Activated naive CD8-positive, alpha-beta T cell treated with anti-CD3 and anti-CD28 coated beads, Interleukin-2, amount 10 ng/mL, durations not matched to agents 7 days and 5 days (primary cell): ENCODE measurements at regions not wholly inside any gene's neighbourhood (a gene's known extent, or its start where the extent isn't known, plus 50 kb on each side); places are given as distances from the start of the nearest gene placed in this dataset.
"Not testable (repeated sequence)": the region's sequence is repeated elsewhere in the genome, so short reads cannot be mapped to it uniquely, and the experiment has no call there.

ENCODE experiments used
- ATAC-seq: fragments of 150-1000 bp; cut with Tn5 transposase; one replicate; pipeline ENCODE4 v1.10.0; 2021; ENCODE audit warnings: low read depth, moderate library complexity
- POLR2A ChIA-PET: fragments of 350-600 bp; sonication (Branson Sonifier 250); formaldehyde crosslinking; loops from one replicate; lab custom pipeline; 2021; ENCODE audit warnings: antibody characterized with exemption; lab: Charles Lee
- DNase-seq: peaks from one replicate; pipeline ENCODE4 v3.0.0; 2021
- H3K27ac Mint-ChIP-seq: one replicate; pipeline ENCODE4 v1.8.0; 2022; ENCODE audit warnings: mild to moderate bottlenecking, mixed read lengths
- H3K27me3 Mint-ChIP-seq: one replicate; pipeline ENCODE4 v1.8.0; 2022; ENCODE audit warnings: mild to moderate bottlenecking, moderate library complexity, mixed read lengths
- H3K36me3 Mint-ChIP-seq: one replicate; pipeline ENCODE4 v1.8.0; 2021; ENCODE audit warnings: mild to moderate bottlenecking, mixed read lengths
- H3K4me1 Mint-ChIP-seq: one replicate; pipeline ENCODE4 v1.8.0; 2021; ENCODE audit warnings: mixed read lengths
- H3K4me3 Mint-ChIP-seq: one replicate; pipeline ENCODE4 v1.8.0; 2022; ENCODE audit warnings: mild to moderate bottlenecking, moderate library complexity, mixed read lengths
- H3K9me3 Mint-ChIP-seq: one replicate; pipeline ENCODE4 v1.8.0; 2021; ENCODE audit warnings: mixed read lengths

DNA sequence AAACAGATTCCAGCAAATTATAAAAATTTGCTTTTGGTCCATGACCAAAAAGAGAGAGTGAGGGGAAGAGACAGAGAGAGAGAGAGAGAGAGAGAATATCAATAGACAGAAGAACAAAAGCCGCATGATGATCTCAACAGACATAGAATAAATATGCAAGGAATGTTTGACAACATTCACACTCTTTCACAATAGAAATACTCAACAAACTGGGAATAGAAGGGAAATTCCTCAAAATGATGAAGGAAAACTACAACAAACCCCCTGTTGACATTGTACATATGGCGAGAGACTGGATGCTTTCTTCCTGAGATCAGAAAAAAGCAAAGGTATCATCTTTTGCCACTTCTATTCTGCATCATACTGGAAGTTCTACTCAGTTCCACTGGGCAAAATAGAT lies 309.7 kb downstream of the RAD51AP2 start:
- H3K9me3 Mint-ChIP-seq = peaks cover 4% of the 10 kb centered on the region
- no peaks in the 10 kb centered on the region for H3K27me3 Mint-ChIP-seq
- POLR2A ChIA-PET = no interaction called here
- no peak overlapping the region for H3K4me3 Mint-ChIP-seq
- no peak overlapping the region for H3K27ac Mint-ChIP-seq
- no peaks in the 10 kb centered on the region for H3K36me3 Mint-ChIP-seq
- ATAC-seq = no peak
- no peak for DNase-seq
- no peaks in the 10 kb centered on the region for H3K4me1 Mint-ChIP-seq

DNA sequence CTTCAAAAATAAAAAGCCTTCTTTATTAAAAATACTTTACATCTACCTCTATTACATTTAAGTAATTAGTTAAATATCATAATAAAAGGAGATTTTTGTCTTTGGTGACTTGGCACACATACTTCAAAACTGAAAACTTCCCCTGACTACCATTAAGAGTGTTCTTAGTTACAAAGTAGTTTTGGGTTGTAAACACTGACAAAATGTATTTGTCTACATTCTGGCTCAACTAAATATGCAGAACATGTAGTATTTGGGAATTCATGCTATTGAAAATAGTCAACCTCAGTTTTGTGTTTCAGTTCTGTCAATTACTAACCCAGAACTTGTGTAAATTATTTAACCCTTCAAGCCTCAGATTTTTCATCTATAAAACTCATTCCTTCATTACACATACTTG lies 311.5 kb downstream of the RAD51AP2 start:
- Mint-ChIP-seq H3K27ac (no peak overlapping the region), H3K27me3 (no peaks in the 10 kb centered on the region), H3K4me3 (no peak overlapping the region), H3K36me3 (no peaks in the 10 kb centered on the region), H3K9me3 (peaks cover 4% of the 10 kb centered on the region), H3K4me1 (no peaks in the 10 kb centered on the region)
- DNase-seq (no peak), ATAC-seq (no peak)
- POLR2A ChIA-PET = no interaction called here

DNA sequence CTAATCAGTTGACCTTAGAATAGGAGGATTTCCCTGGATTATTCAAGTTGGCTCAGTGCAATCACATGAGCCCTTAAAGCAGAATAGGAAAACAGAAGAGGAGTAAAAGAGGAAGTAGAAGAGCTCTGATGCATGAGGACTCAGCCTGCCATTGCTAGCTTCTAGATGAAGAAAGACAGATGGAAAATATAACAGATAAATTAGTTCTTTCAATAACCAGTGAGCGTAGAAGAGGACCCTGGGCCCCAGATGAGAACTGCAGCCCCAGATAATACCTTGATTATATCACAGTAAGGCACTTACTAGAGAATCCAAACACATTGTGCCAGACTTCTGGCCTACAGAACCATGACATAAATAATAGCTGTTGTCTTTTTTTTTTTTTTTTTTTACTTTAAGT lies 314.0 kb downstream of the RAD51AP2 start:
- H3K9me3 Mint-ChIP-seq, H3K4me1 Mint-ChIP-seq, H3K27me3 Mint-ChIP-seq, POLR2A ChIA-PET, H3K27ac Mint-ChIP-seq, H3K4me3 Mint-ChIP-seq, H3K36me3 Mint-ChIP-seq, ATAC-seq, DNase-seq: not testable (repeated sequence)

DNA sequence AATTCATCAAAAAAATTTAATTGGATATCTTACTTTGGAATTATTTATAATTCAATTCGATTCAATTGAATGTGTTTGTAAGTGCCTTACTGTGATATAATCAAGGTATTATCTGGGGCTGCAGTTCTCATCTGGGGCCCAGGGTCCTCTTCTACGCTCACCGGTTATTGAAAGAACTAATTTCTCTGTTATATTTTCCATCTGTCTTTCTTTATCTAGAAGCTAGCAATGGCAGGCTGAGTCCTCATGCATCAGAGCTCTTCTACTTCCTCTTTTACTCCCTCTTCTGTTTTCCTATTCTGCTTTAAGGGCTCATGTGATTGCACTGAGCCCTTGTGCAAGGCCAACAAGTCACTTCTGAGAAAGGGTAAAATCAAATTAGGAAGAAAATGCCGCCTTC lies 315.6 kb downstream of the RAD51AP2 start:
- H3K4me3 Mint-ChIP-seq, DNase-seq, POLR2A ChIA-PET: not testable (repeated sequence)

DNA sequence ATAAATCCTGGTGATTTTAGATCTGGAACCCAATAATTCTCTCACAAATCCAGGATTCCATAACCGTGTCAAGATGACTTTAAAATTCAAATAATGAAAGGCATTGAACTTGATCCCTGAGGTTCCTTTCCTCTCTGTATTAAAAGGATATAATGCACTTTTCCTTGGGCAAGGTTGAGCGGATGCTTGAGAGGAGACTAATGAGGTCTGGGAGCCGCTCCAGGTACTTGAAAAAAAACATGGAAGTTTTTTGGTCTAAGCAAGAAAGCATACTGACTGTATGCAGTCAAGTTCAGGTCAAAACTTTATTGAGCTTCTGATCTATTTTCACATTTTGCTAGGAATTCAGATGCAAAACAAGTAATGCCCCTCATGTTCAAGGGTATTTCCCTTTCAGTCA lies 318.5 kb downstream of the RAD51AP2 start:
- H3K4me1 Mint-ChIP-seq = no peaks in the 10 kb centered on the region
- peaks cover 3% of the 10 kb centered on the region for H3K9me3 Mint-ChIP-seq
- POLR2A ChIA-PET = no interaction called here
- H3K4me3 Mint-ChIP-seq = no peak overlapping the region
- H3K27me3 Mint-ChIP-seq = no peaks in the 10 kb centered on the region
- no peak for DNase-seq
- no peaks in the 10 kb centered on the region for H3K36me3 Mint-ChIP-seq
- H3K27ac Mint-ChIP-seq = no peak overlapping the region
- ATAC-seq = no peak

More for the DNA sequence above, 315.6 kb downstream of the RAD51AP2 start:
- H3K27me3 Mint-ChIP-seq, H3K27ac Mint-ChIP-seq, H3K9me3 Mint-ChIP-seq, H3K36me3 Mint-ChIP-seq, H3K4me1 Mint-ChIP-seq, ATAC-seq: not testable (repeated sequence)

DNA sequence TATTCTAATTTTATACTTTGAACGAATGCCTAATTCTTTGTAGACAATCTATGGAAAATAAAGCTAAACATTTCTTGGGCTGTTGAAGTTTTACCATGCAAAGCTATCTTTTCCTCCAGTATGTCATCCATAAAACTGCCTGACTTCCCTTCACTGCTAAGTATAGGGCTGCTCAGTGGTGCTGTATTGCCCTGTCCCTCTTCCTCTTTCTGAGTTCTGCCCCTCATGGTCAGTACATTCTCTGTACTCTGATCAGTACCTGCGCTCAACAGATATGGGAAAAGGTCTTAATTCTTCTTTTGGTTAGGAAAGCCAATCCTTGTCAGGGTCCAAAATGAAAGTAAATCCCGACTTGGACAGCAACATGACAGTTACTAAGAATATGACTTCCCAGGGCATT lies 321.9 kb downstream of the RAD51AP2 start:
- POLR2A ChIA-PET = no interaction called here
- Mint-ChIP-seq H3K36me3 (no peaks in the 10 kb centered on the region), H3K27ac (no peak overlapping the region), H3K9me3 (peaks cover 1% of the 10 kb centered on the region), H3K4me3 (no peak overlapping the region), H3K4me1 (no peaks in the 10 kb centered on the region), H3K27me3 (no peaks in the 10 kb centered on the region)
- DNase-seq (no peak), ATAC-seq (no peak)

DNA sequence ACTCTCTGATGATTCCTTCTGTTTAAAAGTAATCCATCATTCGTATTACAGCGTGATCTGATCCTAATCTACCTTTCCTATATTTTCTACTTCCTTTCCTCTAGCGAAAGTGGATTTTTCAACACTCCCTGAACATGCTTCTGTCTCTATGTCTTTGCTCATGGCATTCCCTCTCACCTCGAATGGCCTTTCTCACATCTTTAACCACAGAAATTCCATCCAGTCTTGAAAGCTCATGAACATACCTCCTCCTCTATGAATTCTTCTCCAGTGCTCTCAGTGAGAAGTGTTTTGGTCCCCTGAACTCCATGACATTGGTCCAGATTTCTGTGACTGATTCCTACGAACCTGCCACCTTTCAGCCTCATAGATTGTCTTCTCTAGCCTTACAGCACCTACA lies 323.2 kb downstream of the RAD51AP2 start:
- POLR2A ChIA-PET = no interaction called here
- Mint-ChIP-seq H3K4me1 (no peaks in the 10 kb centered on the region), H3K27ac (no peak overlapping the region), H3K4me3 (no peak overlapping the region), H3K36me3 (no peaks in the 10 kb centered on the region), H3K27me3 (no peaks in the 10 kb centered on the region), H3K9me3 (peaks cover 1% of the 10 kb centered on the region)
- DNase-seq (no peak), ATAC-seq (no peak)

DNA sequence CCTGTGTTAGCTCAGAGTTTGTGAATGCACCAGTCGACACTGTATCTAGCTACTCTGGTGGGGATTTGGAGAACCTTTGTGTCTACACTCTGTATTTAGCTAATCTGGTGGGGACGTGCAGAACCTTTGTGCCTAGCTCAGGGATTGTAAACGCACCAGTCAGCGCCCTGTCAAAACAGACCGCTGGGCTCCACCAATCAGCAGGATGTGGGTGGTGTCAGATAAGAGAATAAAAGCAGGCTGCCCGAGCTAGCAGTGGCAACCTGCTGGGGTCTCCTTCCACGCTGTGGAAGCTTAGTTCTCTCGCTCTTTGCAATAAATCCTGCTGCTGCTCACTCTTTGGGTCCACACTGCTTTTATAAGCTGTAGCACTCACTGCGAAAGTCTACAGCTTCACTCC lies 324.2 kb downstream of the RAD51AP2 start:
- Mint-ChIP-seq H3K4me3 (no peak overlapping the region), H3K9me3 (peaks cover 1% of the 10 kb centered on the region), H3K4me1 (no peaks in the 10 kb centered on the region), H3K27me3 (no peaks in the 10 kb centered on the region), H3K27ac (no peak overlapping the region), H3K36me3 (no peaks in the 10 kb centered on the region)
- no peak for DNase-seq
- no peak for ATAC-seq
- POLR2A ChIA-PET = no interaction called here

DNA sequence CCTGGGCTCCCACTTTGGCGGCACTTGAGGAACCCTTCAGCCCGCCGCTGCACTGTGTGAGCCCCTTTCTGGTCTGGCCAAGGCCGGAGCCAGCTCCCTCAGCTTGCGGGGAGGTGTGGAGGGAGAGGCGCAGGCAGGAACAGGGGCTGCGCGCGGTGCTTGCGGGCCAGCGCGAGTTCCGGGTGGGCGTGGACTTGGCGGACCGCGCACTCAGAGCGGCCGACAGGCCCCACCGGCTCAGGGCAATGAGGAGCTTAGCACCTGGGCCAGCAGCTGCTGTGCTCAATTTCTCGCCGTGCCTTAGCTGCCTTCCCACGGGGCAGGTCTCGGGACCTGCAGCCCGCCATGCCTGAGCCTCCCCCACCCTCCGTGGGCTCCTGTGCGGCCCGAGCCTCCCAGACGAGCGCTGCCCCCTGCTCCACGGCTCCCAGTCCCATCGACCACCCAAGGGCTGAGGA lies 324.8 kb downstream of the RAD51AP2 start:
- H3K4me1 Mint-ChIP-seq, POLR2A ChIA-PET, H3K27me3 Mint-ChIP-seq: not testable (repeated sequence)

DNA sequence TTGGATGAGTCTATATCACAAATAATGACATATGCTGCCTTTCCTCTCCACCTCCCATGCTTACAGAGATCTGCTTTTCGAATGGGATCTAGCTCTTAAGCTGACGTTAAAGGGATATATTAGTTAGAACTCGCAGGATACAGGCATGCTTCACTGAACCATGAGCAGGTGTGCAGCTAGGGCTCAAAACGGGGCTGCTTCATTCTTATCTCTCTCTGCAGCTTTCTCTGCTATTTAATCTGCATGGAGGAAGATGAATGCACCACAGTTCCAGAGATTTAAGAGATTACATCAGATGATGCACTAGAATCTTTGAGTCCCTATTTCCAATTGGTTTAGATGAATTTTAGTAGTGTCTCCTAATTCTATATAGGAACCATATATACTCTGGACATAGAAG lies 327.0 kb downstream of the RAD51AP2 start:
- Mint-ChIP-seq H3K27me3 (no peaks in the 10 kb centered on the region), H3K27ac (no peak overlapping the region), H3K9me3 (peaks cover 1% of the 10 kb centered on the region), H3K36me3 (no peaks in the 10 kb centered on the region), H3K4me3 (no peak overlapping the region), H3K4me1 (no peaks in the 10 kb centered on the region)
- ATAC-seq (no peak), DNase-seq (no peak)
- POLR2A ChIA-PET = no interaction called here

More for the DNA sequence above, 324.8 kb downstream of the RAD51AP2 start:
- H3K27ac Mint-ChIP-seq, DNase-seq, H3K9me3 Mint-ChIP-seq, H3K4me3 Mint-ChIP-seq, H3K36me3 Mint-ChIP-seq, ATAC-seq: not testable (repeated sequence)

DNA sequence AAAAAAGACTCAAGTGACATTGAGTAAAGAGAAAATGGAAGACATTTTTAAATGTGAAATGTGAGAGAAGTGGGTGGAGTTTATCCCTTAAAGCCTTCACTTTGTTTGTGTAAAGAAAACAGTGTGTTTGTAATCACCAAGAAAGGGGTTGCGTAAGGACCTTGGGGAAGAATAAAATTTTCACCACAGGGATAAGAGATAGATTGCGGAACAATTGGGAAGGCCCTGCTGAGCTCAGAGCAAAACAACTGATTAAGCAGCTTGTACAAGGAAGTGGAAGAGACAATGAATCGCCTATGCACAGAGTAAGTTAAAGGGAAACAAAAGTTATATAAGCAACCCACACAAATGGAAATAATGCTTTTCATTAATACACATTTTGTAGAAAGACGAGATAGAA lies 327.7 kb downstream of the RAD51AP2 start:
- H3K4me1 Mint-ChIP-seq = no peaks in the 10 kb centered on the region
- no peaks in the 10 kb centered on the region for H3K27me3 Mint-ChIP-seq
- ATAC-seq (no peak), DNase-seq (no peak)
- H3K9me3 Mint-ChIP-seq = peaks cover 1% of the 10 kb centered on the region
- no peaks in the 10 kb centered on the region for H3K36me3 Mint-ChIP-seq
- no peak overlapping the region for H3K4me3 Mint-ChIP-seq
- POLR2A ChIA-PET = no interaction called here
- H3K27ac Mint-ChIP-seq = no peak overlapping the region

DNA sequence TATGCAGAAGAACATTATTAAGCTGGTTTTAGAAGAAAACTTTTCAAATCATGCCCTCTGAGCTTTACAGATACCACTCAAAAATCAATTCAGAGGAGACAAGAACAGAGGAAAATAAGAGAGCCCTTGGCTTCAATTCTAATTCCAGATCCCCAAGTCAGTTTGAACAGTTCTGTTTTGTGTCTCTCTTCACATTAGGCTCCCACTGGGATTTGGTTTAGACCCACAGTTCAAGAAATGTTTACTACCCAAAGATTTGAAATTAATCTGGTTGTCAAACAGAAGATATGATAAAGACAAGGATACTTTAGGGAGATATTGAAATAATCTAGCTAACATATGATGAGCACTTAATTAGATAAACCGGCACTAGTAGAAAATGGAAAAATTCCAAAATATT lies 329.5 kb downstream of the RAD51AP2 start:
- Mint-ChIP-seq H3K36me3 (no peaks in the 10 kb centered on the region), H3K4me1 (no peaks in the 10 kb centered on the region), H3K9me3 (peaks cover 1% of the 10 kb centered on the region), H3K4me3 (no peak overlapping the region), H3K27me3 (no peaks in the 10 kb centered on the region), H3K27ac (no peak overlapping the region)
- no peak for DNase-seq
- no peak for ATAC-seq
- POLR2A ChIA-PET = no interaction called here

DNA sequence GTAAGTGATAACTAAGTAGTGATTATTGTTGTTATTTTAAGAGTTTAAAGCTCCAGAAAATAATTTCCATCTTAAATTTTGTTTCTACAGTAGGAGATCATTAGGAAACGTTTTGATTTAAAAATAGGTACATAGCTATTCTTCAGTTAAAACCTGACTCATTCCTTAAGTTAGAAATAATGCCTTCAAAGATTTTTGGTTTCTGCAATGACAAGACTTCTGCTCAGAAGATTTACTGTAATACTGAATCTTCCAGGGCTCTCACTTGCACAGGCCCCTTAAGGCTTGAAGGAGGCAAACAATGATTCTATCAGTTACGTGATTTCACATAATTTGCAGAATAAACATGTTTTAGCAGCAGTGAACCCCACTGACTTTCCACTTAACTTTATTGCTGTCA lies 333.7 kb downstream of the RAD51AP2 start:
- H3K27ac Mint-ChIP-seq = no peak overlapping the region
- no peaks in the 10 kb centered on the region for H3K36me3 Mint-ChIP-seq
- POLR2A ChIA-PET = no interaction called here
- DNase-seq (no peak), ATAC-seq (no peak)
- H3K27me3 Mint-ChIP-seq = no peaks in the 10 kb centered on the region
- H3K4me1 Mint-ChIP-seq = no peaks in the 10 kb centered on the region
- no peaks in the 10 kb centered on the region for H3K9me3 Mint-ChIP-seq
- H3K4me3 Mint-ChIP-seq = no peak overlapping the region

DNA sequence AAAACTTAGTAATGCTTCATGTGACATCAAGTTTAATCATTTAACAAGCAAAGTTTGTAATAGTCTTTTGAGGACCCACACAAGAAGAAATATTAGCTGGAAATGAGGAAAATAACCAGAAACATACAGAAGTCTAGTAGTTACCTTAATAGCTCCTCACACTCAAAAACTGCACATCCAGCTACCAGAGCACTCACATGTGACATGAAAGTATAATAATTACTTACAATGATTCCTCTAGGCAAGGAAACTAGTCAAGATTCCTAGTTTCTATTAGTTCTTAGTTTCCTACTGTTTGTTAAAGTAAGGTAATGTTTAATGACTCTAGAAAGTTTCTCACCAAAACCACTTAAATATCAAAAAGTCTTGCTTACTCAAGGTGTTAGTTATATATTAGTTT lies 335.8 kb downstream of the RAD51AP2 start:
- POLR2A ChIA-PET = no interaction called here
- ATAC-seq (no peak), DNase-seq (no peak)
- H3K27me3 Mint-ChIP-seq = no peaks in the 10 kb centered on the region
- no peaks in the 10 kb centered on the region for H3K4me1 Mint-ChIP-seq
- H3K4me3 Mint-ChIP-seq = no peak overlapping the region
- no peak overlapping the region for H3K27ac Mint-ChIP-seq
- no peaks in the 10 kb centered on the region for H3K9me3 Mint-ChIP-seq
- H3K36me3 Mint-ChIP-seq = no peaks in the 10 kb centered on the region
